Stimulated activated CD4-positive, alpha-beta T cell treated with anti-CD3 and anti-CD28 coated beads, Interleukin-12 subunit alpha, Interleukin-12 subunit beta, amount 100 ng/mL, for 24 hours (primary cell): ENCODE measurements at regions not wholly inside any gene's neighbourhood (a gene's known extent, or its start where the extent isn't known, plus 50 kb on each side); places are given as distances from the start of the nearest gene placed in this dataset.
"Not testable (repeated sequence)": the region's sequence is repeated elsewhere in the genome, so short reads cannot be mapped to it uniquely, and the experiment has no call there.

Source experiments
- DNase-seq, 2 experiments: peaks; one replicate each; pipeline ENCODE4 v3.0.0-alpha.2; 2020; ENCODE audit warnings: low read depth in 2 of 2

GRCh38 chr9:81361296-81361695 lies 328.1 kb downstream of the TLE1 start:
- DNase-seq = no peak

GRCh38 chr9:81351166-81351565 lies 338.2 kb downstream of the TLE1 start:
- DNase-seq = no peak

- no peak for DNase-seq
Observed at GRCh38 chr9:81344366-81344765, 345.0 kb downstream of the TLE1 start.

- DNase-seq = no peak
Observed at GRCh38 chr9:81335879-81336421, 353.4 kb downstream of the TLE1 start.

GRCh38 chr9:81321551-81321950 lies 367.8 kb downstream of the TLE1 start:
- no peak for DNase-seq

- DNase-seq = no peak
Observed at GRCh38 chr9:81320909-81321482, 368.4 kb downstream of the TLE1 start.

GRCh38 chr9:81318571-81318970 lies 370.8 kb downstream of the TLE1 start:
- DNase-seq = no peak

GRCh38 chr9:81317939-81318338 lies 371.4 kb downstream of the TLE1 start:
- DNase-seq = no peak

GRCh38 chr9:81317223-81317622 lies 372.1 kb downstream of the TLE1 start:
- DNase-seq = no peak

GRCh38 chr9:81314490-81314889 lies 374.9 kb downstream of the TLE1 start:
- DNase-seq = no peak

GRCh38 chr9:81313877-81314276 lies 375.5 kb downstream of the TLE1 start:
- no peak for DNase-seq

GRCh38 chr9:81312346-81312745 lies 377.0 kb downstream of the TLE1 start:
- no peak for DNase-seq

GRCh38 chr9:81308404-81308803 lies 380.9 kb downstream of the TLE1 start:
- no peak for DNase-seq

GRCh38 chr9:81307791-81308190 lies 381.6 kb downstream of the TLE1 start:
- DNase-seq = not testable (repeated sequence)

- no peak for DNase-seq
Observed at GRCh38 chr9:81305561-81306182, 383.7 kb downstream of the TLE1 start.

- DNase-seq = no peak
Observed at GRCh38 chr9:81303658-81304057, 385.7 kb downstream of the TLE1 start.

- DNase-seq = no peak
Observed at GRCh38 chr9:81293651-81294050, 395.7 kb downstream of the TLE1 start.

GRCh38 chr9:81292056-81292805 lies 397.1 kb downstream of the TLE1 start:
- no peak for DNase-seq

GRCh38 chr9:81289622-81290021 lies 399.7 kb downstream of the TLE1 start:
- DNase-seq = no peak

GRCh38 chr9:81268048-81268447 lies 421.3 kb downstream of the TLE1 start:
- no peak for DNase-seq

GRCh38 chr9:81266674-81267073 lies 422.7 kb downstream of the TLE1 start:
- DNase-seq = no peak

- DNase-seq = no peak
Observed at GRCh38 chr9:81266086-81266485, 423.3 kb downstream of the TLE1 start.

- DNase-seq = no peak
Observed at GRCh38 chr9:81264516-81264915, 424.8 kb downstream of the TLE1 start.
